HFF-Myc (cell line): ENCODE measurements at regions not wholly inside any gene's neighbourhood (a gene's known extent, or its start where the extent isn't known, plus 50 kb on each side); places are given as distances from the start of the nearest gene placed in this dataset.

Experiments
- DNase-seq: peaks from one replicate; pipeline ENCODE4 v3.0.0-alpha.2; 2011; ENCODE audit warnings: low read depth; ENCODE audit errors: extremely low read depth
- H3K4me3 ChIP-seq: replicated peaks from 2 replicates; pipeline ENCODE4 v1.5.1; 2011; ENCODE audit warnings: low read depth, mild to moderate bottlenecking, control low read depth, low read length
- CTCF ChIP-seq: IDR thresholded peaks from 2 replicates; pipeline ENCODE4 v1.5.1; 2012; ENCODE audit warnings: mild to moderate bottlenecking, low read depth, low read length, control low read depth; ENCODE audit errors: missing control alignments

- TF ChIP-seq CTCF = no peak
- no peak overlapping the region for H3K4me3 ChIP-seq
- no peak for DNase-seq
Measured at GRCh38 chr2:12299431-12299830, 417.3 kb upstream of the TRIB2 start.

- DNase-seq = no peak
- H3K4me3 ChIP-seq = no peak overlapping the region
- no peak for TF ChIP-seq CTCF
Measured at GRCh38 chr2:12300019-12300602, 416.6 kb upstream of the TRIB2 start.

- TF ChIP-seq CTCF = no peak
- no peak for DNase-seq
- no peak overlapping the region for H3K4me3 ChIP-seq
Measured at GRCh38 chr2:12300927-12301326, 415.8 kb upstream of the TRIB2 start.

GRCh38 chr2:12302140-12302539 lies 414.6 kb upstream of the TRIB2 start:
- DNase-seq = no peak
- TF ChIP-seq CTCF = no peak
- no peak overlapping the region for H3K4me3 ChIP-seq

GRCh38 chr2:12302691-12303090 lies 414.0 kb upstream of the TRIB2 start:
- no peak overlapping the region for H3K4me3 ChIP-seq
- TF ChIP-seq CTCF = no peak
- DNase-seq = no peak

- TF ChIP-seq CTCF = no peak
- H3K4me3 ChIP-seq = no peak overlapping the region
- peak; percentile 56 for DNase-seq
Measured at GRCh38 chr2:12303181-12304030, 413.3 kb upstream of the TRIB2 start.
